GM10266 (cell line): ENCODE measurements at regions not wholly inside any gene's neighbourhood (a gene's known extent, or its start where the extent isn't known, plus 50 kb on each side); places are given as distances from the start of the nearest gene placed in this dataset.

Experiments
- DNase-seq: peaks from one replicate; pipeline ENCODE4 v3.0.0; 2012; ENCODE audit errors: extremely low spot score
- TF ChIP-seq, protein P1 (sequence below): IDR thresholded peaks from 2 replicates; pipeline ENCODE4 v1.5.1; 2012; ENCODE audit warnings: mild to moderate bottlenecking, low read depth; ENCODE audit not compliant: control insufficient read depth, insufficient read depth; ENCODE audit errors: missing control alignments

DNA sequence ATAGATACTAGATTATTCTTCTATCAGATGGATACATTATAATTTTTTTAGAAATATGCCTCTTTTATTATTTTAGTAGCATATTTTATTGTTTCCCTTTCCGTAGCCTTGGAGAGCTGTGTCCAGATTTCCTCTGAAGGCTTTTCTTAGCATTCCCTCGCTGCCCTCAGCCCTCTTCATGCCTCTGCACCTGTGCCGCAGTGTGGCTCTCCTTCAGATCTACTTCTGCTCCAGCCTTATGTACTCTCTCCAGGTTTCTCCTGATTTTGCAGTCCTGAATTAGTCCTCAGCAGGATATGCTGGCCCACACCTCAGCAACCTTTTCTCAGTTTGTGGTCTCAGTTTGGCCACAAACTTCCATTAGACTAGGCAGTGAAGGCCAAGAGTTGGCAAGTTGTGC, 1052.0 kb downstream of the TAF11L14 start:
- TF ChIP-seq, protein P1, sequence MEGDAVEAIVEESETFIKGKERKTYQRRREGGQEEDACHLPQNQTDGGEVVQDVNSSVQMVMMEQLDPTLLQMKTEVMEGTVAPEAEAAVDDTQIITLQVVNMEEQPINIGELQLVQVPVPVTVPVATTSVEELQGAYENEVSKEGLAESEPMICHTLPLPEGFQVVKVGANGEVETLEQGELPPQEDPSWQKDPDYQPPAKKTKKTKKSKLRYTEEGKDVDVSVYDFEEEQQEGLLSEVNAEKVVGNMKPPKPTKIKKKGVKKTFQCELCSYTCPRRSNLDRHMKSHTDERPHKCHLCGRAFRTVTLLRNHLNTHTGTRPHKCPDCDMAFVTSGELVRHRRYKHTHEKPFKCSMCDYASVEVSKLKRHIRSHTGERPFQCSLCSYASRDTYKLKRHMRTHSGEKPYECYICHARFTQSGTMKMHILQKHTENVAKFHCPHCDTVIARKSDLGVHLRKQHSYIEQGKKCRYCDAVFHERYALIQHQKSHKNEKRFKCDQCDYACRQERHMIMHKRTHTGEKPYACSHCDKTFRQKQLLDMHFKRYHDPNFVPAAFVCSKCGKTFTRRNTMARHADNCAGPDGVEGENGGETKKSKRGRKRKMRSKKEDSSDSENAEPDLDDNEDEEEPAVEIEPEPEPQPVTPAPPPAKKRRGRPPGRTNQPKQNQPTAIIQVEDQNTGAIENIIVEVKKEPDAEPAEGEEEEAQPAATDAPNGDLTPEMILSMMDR, result no peak

DNA sequence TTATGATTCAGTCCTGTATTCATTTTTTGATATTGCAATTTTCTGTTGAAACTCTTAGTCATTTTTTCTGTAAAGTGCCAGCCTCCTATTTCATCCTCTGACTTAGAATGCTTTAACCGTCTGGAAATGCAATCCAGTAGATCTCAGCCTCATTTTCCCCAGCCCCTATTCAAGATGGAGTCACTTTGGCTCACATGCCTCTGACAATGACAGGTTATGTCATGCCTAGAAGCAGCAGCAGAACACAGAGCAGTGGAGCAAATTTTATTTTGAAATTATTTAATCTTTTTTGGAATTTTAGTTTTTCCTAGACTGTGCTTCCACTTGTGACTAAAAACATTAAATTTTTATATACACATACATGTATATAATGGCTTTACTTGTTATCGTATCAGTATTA, 1053.2 kb downstream of the TAF11L14 start:
- no peak for DNase-seq
- TF ChIP-seq, protein P1, result no peak

More for the DNA sequence above, 1052.0 kb downstream of the TAF11L14 start:
- DNase-seq, result no peak

DNA sequence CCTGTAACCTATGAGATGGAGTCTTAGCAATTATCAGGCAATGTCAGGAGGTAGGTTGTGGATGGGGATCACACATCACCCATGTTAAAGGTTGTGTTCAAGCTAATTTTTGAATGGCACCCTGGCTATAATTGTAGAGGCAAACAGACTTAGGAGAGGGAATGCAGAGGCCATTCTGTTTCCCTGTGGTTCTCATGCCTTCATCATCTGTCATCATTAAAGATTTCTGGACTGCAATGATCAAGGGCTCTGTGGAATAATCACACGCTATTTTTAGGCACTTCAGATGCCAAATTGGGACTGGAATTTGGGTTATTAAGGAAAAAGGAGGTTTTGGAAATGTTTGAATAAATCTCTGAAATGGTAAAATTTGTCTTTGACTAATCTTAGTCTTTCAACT, 1065.4 kb downstream of the TAF11L14 start:
- DNase-seq, result no peak
- TF ChIP-seq, protein P1, result no peak

DNA sequence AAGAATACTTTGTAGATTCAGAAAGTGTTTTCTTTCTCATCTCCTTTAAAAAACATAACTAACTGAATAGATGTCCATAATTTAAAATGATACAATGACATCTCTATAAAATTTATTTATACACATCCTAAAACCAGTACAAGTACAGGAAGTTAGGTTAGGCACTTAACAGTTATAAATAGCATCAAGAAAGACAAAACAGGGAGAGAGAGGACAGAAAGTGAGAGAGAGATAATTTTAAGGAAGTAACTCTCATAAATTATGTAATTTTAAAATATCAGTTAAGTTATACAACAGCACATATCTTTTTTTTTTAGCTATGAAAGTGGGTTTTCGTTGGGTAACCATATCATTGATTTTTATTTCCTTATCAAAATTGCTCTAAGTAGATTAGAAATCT, 1068.6 kb downstream of the TAF11L14 start:
- no peak for DNase-seq
- TF ChIP-seq, protein P1, result no peak

DNA sequence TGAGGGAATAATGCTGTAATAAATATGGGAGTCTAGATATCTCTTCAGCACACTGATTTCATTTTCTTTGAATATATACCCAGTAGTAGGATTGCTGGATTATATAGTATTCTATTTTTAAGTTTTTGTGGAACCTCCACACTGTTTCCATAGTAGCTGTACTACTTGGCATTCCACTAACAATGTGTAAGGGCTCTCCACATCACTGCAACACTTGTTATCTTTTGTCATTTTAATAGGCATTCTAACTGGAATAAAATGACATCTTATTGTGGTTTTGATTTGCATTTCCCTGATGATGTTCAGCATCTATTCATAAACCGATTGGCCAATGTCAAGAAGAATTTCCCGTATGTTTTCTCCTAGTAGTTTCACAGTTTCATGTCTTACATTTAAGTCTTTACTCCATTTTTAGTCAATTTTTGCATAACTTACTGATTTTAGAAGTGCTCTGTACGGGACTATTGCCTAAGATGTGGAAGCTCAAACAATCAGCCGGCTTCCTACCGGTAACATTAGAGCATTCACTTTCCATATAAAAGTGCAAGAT, 1078.8 kb downstream of the TAF11L14 start:
- DNase-seq, result no peak
- TF ChIP-seq, protein P1, result no peak

DNA sequence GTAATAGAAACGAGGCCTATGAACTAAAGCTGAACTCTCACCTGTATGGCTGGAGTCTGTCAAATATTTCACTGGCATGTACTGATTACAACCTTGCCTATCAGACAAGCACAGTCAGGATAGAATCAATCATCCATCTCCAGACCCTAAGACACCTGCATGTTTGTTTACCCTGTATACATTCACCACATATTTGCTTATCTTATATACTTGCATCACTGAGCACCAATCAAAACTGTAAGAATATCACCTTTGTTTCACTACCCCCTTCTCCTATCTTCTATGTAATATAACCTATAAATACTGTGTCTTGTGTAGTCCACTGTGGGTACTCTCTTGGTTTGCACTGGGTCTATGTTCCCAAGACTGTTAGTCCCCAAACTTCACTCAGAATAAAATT, 1085.7 kb downstream of the TAF11L14 start:
- DNase-seq, result no peak
- TF ChIP-seq, protein P1, result no peak

DNA sequence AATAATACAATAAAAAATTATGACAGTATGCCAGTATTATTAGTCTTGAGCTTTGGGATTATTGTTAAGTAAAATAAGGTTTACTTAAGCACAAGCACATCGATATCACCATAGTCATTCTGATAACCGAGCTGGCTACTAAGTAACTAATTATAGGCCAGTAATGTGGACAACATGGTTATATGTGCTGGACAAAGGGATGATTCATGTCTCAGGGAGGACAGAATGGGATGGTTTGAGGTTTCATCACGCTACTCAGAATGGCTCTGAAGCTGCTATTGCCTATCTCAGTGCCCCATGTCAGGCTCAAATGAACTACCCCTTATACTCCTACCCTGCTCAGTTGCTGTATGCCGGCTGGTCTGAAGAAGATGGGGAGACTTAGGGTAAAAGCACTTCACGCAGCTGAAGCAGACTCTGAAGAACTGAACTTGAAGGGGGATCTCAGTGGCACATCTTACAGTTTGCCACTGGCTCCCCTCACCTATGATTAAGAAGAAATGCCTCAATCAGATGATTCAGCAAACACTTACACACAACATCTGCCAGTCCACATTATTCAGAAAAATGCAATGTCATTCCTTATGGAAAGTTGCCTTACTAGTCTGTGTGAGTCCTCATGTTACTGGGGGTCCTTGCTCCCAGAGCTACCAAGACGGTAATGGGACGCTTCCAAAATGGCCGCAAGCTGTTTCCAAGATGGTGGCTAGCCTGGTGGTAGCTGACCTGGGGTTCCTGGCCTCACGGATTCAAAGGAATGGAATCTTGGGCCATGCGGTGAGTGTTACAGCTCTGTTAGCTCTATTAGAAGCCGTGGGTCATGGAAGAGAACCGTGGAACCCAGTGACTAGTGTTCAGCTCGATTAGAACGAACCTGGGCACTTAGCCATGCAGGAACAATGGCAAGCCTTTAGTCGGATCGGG, 1098.6 kb downstream of the TAF11L14 start:
- no peak for DNase-seq
- TF ChIP-seq, protein P1, result no peak
